ENCODE measurements at regions not wholly inside any gene's neighbourhood (a gene's known extent, or its start where the extent isn't known, plus 50 kb on each side); places are given as distances from the start of the nearest gene placed in this dataset.

DNA sequence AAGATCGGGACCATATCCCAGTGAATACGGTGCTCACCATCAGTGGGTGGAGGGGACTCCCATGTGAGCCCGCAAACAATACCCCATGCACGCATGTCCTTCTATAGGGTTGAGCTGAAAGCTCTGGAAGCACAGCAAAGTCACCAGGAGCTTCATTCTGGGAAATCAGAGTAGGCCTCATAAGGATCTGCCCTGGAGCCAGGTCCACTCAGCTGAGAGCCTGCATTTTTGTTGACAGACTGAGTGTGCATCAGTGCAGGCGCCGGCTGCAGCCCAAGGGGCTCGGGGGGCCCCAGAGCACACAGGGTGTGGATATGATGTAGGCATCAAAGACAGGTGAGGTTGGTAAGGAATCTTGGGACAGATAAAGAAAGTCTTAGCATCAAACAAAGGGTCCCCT is 79.8 kb upstream of the CD93 start:
- no peak for DNase-seq

DNA sequence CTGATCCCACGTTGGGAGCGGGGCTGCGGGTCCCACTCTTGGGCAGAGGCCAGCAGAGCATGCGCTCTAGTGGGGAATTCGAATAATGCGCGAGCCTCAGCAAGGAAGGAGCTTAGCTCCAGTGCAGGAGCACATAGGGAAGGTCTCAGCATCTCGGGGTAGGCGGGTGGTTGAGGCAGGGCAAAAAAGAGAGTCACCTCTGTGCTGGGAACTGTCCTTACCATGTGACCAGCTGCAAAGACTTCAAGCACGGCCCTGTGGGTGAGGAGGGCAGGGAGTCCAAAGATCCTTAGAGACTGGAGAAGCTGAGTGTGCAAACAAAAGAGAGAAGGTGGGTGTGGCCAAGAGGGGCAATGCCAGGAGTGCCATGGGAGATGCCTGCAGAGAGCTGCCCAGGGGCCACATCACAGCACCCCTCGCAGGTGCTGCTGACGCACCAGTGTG is 79.2 kb upstream of the CD93 start:
- peak; percentile 27 for DNase-seq

DNA sequence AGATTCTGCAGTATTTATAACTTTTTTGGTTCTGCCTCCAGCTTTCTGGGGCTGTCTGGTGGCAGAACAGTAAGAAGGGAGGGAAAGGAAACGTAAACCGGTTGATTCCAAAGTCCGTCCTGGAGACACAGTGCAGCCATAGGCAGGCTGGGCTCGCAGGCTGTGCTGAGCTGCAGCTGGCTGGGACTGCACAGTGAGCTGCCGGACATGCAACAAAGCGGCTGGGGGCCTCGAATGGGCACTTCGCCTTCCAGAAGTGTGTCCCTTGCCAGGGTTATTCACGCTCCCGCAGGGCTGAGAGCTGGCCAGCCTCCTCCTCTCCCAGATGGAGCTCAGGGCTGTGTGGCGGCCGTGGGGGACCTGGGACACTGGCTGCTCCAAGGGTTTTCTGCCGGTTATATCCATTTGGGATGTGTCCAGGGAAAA is 78.1 kb upstream of the CD93 start:
- DNase-seq, result peak; percentile 65

DNA sequence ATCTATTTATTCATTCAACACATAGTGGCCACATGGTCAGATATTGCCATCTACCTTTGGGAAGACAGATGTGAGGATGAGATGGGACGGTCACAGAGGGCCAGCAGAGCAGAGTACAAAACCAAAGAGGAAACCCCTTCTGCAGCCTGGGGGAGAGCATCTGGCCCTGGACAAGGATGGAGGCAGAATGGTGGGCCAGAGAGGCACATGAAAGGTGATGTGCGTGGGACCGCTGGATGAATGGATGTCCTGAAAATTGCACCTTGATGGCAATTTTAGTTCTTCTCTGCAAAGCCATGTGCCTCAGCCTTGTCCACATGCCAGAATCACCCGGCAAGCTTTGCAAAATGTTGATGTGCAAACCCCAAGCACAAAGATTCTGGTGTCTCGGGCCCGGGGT is 77.4 kb upstream of the CD93 start:
- DNase-seq, result no peak

DNA sequence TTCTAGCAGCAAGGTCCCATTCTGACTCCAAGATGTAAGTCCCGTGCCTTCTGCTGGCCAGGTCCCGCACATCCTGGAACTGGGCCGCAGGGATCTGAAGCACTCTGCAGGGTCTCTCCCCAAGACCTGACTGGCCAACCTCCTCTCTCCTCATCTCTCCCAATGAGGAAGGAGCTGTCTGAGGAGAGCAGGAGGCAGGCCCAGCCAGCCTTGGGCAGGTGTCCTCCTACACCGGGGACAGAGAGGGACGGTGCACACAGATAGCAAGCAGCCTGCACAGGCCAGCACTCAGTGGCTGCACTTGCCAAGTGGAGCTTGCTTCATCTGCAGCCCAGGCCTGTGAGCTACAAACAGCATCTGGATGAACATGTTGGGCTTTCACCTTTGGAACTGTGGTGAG is 76.8 kb upstream of the CD93 start:
- peak; percentile 41 for DNase-seq

DNA sequence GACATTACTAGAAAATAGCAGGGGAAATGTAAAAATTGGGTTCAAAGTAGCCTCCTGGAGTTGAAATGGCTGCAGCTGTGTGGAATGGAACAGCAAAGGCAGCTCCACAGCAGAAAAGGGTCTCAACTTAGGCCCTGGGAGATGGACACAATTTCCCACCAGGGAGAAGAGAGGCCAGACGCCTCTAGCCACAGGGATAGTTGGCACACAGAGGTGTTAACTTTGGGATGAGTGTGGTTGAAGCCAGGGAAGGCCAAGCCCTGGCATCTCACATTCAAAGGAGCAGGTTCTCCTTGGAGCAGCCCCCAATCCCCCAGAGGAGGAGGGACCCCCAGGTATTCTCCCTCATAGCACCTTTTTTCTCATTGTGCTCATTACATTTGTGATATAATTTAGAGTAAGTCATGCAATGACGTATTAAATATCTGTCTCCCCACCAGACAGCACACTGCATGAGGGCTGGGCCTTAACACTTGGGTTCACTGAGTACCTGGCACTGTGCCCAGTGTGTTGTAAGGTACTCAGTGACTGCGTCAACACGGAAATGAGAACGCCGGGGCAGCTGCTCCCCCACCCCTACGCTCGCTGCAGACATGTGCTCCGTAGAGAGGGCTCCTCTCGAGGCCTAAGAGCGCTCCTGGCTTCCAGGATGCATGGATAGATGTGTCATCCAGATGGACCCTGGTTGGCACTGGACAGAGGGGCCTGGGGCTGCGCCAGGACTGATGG is 76.0 kb upstream of the CD93 start:
- peak; percentile 51 for DNase-seq

DNA sequence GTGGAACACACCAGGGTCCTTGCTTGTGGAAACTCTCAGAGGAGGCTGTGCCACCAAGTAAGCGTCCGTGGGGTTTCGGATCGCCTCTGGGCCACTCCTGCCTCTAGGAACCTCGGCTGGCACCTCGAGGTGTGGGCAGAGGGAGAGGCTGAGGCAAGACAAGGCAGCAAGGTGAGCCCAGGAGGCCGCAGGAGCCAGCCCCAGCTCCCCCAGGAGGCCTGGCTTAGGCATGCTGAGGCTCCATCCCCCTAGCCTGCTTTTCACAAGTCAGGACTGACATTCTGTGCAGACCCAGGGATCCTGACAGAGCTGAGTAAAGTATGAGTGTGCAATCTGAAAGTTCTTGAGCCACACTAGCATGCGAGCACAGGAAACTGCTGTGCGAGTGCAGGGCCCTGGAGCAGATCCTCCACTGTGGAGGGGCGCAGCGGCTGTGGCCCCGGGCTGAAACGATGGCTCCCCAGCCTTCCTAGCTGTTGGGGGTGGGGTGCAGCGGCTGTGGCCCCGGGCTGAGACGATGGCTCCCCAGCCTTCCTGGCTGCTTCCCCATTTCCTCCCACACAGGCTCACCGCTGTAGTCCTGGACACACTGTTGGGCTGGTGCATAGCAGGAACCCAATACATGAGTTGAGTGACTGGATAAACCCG is 75.2 kb upstream of the CD93 start:
- DNase-seq, result peak; percentile 37

DNA sequence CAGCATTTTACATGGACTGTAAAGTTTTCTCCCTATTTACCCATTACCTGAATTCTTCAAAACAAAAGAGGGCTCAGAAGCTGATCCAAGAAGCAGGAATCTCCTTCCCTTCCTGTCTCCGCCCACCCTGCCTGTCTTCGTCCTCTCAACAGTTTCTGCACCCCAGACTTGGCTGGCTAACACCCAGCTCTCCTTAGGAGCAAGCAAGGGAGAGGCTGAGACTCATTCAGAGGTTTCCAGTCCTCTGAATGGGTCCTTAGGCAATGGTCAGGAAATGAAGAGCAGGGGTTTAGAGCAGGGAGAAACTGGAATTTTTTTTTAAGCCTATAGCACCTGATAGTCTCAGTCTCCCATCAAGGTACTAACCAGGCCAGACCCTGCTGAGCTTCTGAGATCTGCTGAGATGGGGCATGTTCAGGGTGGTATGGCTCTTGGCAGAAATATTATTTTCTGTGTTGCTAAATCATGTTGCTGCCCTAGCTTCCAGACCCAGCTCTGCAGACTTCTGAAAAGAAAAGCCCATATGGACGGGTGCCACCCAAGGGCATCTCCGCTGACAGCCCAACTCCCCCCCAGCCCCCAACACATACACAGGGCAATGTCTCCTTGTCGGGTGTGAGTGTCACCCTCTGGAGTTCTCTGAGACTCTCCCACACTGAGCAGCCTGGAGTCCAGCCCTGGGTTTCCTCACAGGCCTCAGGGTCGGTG is 74.6 kb upstream of the CD93 start:
- DNase-seq, result peak; percentile 40

DNA sequence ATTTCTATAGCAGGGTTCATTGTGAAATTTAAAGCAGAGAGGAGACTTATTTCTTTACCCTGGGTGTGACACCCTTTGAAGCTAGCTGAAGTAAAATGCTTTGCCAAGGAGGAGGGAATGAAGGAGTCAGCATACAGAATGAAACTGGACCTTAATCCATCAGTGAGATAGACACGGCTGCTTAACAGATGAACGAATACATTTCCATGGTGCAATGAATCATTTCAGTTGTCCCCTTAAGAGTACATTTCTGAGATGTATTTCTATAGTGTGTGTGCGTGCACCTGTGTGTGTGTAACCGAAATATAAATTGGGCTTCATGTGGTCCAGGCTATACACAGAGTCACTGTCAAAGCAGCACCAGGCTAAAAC is 73.8 kb upstream of the CD93 start:
- no peak for DNase-seq

DNA sequence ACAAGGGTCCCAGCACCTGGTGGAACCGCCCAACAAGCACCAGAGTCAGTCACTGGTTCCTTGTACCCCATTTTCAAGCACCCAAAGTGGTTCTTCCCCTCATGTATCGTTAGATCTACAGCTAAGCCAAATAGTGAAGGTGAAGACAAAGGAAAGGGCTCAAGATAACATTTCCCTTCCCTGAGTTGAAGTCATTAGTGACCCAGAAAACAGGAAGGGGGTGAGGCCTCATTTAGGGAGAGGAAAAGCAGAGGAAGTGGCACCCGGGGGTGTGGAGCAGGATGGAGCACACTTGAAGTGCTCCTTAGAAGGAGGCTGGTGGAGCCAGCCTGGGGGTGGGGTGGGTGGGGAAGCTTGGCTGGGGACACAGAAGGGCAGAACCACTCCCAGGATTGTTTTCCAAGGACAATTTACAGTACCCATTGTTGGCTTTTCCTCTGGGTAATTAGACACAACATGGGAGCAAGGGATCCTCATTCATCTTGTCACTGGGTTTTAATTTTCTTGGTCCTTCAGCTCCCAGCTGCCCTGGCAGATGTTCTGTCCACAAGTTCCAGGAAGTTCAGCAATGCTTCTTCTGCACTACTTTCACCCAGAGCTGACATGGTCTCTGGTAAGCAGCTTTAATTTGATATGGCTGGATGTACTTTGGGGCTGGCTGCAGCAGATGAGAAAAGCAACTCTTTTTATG is 73.3 kb upstream of the CD93 start:
- peak; percentile 40 for DNase-seq

DNA sequence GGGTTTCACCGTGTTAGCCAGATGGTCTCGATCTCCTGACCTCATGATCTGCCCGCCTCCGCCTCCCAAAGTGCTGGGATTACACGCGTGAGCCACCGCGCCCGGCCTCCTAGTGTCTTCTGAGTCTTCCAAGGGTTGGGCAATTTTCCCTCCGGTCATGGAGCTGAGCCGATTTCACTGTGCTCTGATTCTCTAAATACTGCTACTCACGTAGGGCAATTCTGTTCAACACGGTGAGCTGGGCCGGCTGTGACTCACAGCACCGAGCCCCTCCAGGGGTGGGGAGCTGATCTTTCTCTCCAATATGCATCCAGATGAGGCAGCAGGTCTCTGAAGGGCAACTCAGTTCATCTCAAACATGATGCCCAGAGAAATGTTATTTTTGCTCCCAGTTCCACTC is 71.6 kb upstream of the CD93 start:
- DNase-seq, result no peak

DNA sequence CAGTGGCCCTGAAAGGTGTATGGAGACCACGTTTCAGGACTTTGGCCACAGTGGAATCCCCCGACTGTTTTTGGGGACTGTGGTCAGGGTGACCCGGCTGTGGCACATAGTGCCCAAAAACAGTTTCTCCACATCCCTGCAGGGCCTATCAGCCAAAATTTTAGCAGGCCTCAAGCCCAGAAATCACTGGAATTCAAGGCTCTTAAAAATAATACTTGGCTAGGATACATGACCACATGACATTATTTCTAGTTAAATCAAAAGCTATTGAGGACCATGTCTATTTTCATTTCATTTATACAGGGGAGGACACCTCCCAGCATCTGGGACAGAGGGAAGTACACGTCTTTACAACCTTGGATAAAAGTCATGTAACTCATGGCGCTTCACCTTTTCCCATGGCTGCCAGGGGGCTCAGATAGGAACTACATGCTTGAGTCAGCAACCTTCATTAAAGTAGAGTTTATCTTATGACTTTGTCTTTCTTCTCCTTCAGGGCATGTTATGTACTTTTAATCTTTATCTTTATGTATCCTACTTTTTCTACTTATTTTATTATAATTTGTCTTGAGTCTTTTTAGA is 70.8 kb upstream of the CD93 start:
- DNase-seq, result peak; percentile 4

DNA sequence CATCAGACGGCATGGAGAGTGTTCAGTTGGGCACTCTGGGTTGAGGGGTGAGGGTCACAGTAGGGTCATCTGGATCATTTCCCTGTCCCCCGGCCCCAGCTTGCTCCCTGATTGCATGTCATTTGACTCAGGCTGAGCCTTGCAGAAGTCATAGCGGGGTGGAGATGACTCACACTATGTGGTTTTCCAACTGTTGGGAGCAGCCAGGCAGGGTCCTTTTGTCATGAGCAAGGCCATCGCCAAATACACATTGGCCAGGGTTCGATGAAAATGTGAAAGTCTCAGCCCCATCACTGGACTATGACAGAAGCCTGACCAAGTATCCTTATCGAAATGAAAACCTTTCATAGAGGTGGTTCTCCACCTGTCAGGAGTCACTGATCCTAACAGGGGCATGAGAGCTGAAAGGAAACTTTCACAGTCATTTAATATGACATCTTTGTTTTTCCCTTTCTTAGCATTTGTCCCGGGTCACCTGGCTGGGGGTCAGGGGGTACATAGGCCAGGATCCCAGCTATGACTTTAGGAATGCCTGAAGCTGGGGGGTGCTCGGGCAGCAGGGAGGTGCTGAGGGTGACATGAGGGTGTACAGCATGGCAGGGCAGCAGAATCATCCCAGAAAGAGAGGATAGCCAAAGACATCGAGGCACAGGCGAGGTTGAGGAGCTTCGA is 70.2 kb upstream of the CD93 start:
- peak; percentile 32 for DNase-seq

DNA sequence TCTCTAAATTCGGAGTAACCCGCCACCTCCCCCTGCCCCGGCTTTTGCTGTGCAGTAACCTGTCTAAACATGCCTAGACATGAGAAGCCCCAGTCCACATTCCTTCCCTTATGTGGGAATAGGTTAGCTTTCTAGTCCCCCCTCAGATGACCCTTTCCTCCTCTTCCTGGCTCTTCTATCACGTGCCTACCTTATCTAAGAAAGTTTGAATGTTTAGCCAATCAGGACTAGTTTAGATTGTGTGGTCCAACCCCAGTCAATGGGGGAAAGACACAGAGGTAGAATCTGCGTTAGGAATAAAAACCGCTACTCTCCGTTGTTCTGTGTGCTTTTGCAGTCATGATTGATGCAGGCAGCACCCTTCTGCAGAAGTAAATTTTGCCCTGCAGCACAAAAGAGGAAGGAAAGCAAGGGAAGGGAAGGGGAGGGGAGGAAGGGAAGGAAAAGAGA is 69.0 kb upstream of the CD93 start:
- DNase-seq, result no peak

DNA sequence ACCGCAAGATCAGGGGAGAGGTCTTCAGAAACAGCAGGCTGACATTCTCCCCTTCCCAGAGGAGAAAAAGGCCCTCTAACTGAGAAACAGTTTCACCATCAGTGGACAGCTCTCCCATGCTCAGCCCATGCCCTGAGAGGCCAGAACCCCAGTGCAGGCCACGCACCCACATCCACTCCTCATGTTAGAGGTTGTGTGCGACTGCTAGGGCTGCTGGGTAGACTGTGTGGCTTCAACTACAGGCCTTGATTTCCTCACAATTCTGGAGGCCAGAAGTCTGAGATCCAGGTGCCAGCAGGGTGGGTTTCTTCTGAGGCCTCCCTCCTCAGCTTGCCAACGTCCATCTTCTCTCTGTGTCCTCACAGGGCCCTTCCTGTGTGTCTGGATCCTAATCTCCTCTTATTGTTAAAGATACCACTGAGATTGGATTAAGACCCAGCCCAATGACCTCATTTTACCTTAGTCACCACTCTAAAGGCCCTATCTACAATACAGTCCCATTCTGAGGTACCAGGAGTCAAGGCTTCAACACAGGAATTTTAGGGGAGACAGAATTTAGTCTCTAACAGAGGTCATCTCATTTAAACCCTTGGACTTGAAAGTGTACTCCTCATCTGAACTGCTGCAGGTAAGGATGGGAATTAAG is 67.7 kb upstream of the CD93 start:
- no peak for DNase-seq

DNA sequence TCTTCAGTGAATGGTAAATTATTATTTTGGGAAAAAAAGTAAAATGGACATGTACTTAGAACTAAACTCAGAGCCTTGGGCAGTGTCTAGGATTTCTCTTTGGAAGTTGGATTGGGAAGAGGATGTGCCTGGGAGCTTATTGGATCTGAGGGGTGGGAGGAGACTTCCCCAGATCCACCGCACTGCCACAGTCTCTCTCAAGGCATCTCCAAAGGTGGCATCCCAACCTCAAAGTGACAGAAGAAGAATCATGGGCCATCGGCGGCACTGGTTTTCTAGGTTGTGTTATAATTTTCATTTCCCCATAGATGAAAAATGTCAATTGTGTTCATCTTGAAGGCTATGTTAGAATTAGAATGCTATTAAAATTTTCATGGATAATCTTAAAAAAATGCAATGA is 66.8 kb upstream of the CD93 start:
- no peak for DNase-seq

DNA sequence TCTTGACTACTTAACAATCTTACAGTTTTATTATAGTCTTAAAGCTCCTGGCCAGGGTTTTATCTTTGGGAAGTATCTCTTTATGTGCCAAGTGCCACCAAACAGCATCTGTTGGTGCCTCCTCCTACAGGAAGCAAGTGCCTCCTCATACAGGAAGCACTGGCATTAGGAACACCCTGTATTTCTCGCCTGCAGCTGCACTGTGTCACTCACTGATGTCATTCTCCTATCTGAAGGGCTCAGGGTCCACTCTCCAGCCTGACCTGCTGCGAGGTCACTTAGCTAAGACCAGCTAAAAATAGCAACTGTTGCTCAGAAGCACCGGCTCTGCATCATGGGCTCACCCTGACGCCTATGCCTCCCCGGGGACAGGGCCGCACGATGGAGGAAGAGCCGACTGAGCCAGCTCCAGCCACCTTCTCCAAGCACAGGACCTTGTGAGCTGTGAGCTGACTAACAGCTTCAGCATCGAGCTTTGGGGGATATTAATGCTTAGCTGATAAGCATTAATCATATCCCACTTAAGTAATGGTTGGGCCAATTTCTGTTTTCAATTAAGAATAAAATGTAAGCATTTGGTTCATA is 66.3 kb upstream of the CD93 start:
- DNase-seq, result peak; percentile 47

DNA sequence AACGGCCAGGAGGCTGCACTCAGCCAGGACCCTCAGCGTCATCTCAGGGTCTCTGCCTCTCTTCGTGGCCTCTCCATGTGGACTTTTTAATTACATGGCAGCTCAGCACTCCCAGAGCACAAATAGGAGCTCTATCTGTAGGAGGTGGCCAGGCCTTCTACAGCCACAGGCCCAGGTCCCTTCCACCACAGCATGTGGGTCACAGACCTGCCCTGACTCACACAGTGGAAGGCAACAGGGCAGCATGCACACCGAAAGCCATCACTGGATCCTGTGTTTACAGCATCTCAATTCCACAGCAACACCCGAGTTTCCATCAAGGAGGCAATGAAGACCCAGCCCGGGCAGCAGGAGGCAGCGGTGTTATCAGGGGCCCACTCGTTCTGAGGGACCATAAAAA is 65.8 kb upstream of the CD93 start:
- no peak for DNase-seq

DNA sequence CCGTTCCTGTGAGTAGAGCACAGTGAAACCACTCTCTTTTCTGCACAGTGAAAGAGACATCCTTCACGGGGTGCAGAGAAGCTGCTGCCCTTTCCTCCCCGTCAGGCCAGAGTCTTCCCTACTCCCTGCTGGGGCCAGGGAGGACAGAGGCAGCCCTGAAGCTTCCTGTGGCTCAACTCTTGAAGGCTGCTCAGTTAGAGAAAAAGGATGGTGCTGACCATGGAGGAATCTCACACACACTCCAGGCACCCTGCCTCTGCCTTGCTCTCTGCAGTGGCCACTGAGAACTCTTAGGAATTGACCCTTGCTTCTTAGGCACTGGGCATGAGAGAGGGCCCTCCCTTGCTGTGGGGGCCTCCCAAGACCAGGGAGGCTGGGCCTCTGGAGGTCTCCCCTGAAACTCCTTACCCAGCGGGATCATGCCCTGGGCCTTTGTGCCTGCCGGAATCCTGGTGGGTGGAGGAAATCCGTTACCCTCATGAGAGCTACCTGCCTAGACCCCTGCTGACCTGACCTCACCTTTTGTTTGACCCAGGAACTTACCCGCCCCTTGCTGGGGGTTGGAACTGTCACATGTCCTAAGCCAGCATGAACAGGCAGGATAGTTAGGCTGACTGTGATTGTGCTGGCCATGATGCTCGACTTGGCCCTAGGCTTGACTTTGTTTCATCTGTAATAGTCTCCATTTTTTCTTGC is 65.0 kb upstream of the CD93 start:
- peak; percentile 35 for DNase-seq

DNA sequence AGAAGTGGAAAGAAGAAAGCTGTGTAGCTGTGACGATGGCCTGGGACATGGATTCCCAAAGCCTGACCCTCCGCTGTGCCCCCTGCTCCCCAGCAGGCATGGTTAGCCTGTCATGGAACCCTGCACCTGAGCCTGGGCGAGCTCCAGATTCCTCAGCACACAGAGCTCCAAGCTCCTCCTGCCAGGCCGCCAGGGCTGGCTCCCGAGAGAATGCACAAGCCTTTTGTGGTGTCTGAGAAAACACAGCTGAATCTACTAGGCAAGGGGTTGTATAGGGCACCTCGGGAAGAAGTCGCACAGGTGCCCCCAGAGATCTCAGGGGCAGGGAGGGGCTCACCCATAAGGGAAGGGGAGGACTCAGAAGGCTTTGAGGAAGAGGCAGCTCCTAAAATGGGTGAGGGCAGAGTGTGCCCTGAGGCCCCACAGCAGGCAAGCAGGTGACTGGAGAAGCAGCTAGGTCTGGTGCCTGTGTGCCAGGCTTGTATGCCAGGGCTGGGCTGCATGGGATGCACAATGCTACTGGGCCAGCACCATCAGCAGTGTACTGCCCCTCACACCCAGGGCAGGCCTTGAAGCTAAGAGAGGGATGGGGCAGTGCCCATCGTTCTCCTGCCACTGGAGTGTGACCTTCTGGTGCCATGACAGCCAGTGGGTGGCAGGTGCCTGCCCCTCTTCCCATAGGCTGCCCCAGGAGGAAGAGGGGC is 64.3 kb upstream of the CD93 start:
- DNase-seq, result peak; percentile 34
